Activated CD8-positive, alpha-beta T cell treated with anti-CD3 and anti-CD28 coated beads for 36 hours (primary cell): ENCODE measurements at regions not wholly inside any gene's neighbourhood (a gene's known extent, or its start where the extent isn't known, plus 50 kb on each side); places are given as distances from the start of the nearest gene placed in this dataset.
A peak's percentile ranks its signal among the peaks of the same experiment; 100 is the strongest.

Source experiments
- ATAC-seq: fragments of 200-7000 bp; cut with Tn5 transposase; one replicate; pipeline ENCODE4 v1.10.0; 2021; ENCODE audit warnings: mild to moderate bottlenecking, moderate library complexity
- CTCF ChIA-PET: fragments of 350-600 bp; sonication (Branson Sonifier 250); formaldehyde crosslinking; loops from one replicate; lab custom pipeline; 2021; ENCODE audit warnings: antibody characterized with exemption; lab: Charles Lee
- POLR2A ChIA-PET: fragments of 350-600 bp; sonication (Branson Sonifier 250); formaldehyde crosslinking; loops from one replicate; lab custom pipeline; 2021; ENCODE audit warnings: antibody characterized with exemption; lab: Charles Lee
- DNase-seq: peaks from one replicate; pipeline ENCODE4 v3.0.0-alpha.2; 2020
- H3K27ac Mint-ChIP-seq: one replicate; pipeline ENCODE4 v1.8.0; 2021; ENCODE audit warnings: mild to moderate bottlenecking, mixed read lengths
- H3K27me3 Mint-ChIP-seq: one replicate; pipeline ENCODE4 v1.8.0; 2021; ENCODE audit warnings: mixed read lengths
- H3K36me3 Mint-ChIP-seq: one replicate; pipeline ENCODE4 v1.8.0; 2021; ENCODE audit warnings: low read depth, mixed read lengths
- H3K4me1 Mint-ChIP-seq: one replicate; pipeline ENCODE4 v1.8.0; 2021; ENCODE audit warnings: low read depth, mixed read lengths
- H3K4me3 Mint-ChIP-seq: one replicate; pipeline ENCODE4 v1.8.0; 2021; ENCODE audit warnings: mild to moderate bottlenecking, moderate library complexity, mixed read lengths
- H3K9me3 Mint-ChIP-seq: one replicate; pipeline ENCODE4 v1.8.0; 2021; ENCODE audit warnings: mixed read lengths
- CTCF ChIP-seq: fragments of 200-600 bp; IDR thresholded peaks from one replicate; pipeline ENCODE4 v1.8.0; 2022; ENCODE audit warnings: antibody characterized with exemption, mild to moderate bottlenecking
- intact Hi-C: fragments of 100-400 bp; cut with micrococcal nuclease; formaldehyde crosslinking; loops from one replicate; pipeline ENCODE4 v1.10.0; 2022

GRCh38 chr14:51564986-51565604 is 86.6 kb upstream of the FRMD6 start:
- ChIA-PET POLR2A (interaction anchor here (0.7 kb wide), 1 partner anchor 735 kb away, joined by 3 read pairs; no protein-coding TSS in a partner anchor), CTCF (interaction anchor here (1.3 to 1.5 kb wide), 2 partner anchors 87 to 211 kb away, joined by 4 read pairs; partner anchors contain the start of gene FRMD6)
- DNase-seq: no peak
- intact Hi-C loops: no loop called here
- Mint-ChIP-seq H3K27ac (no peak overlapping the region), H3K27me3 (no peaks in the 10 kb centered on the region), H3K4me3 (no peak overlapping the region), H3K4me1 (peaks cover 27% of the 10 kb centered on the region), H3K9me3 (no peaks in the 10 kb centered on the region), H3K36me3 (no peaks in the 10 kb centered on the region)
- ATAC-seq: no peak
- no peak for TF ChIP-seq CTCF

GRCh38 chr14:51566831-51567582 is 84.7 kb upstream of the FRMD6 start:
- no peak overlapping the region for H3K4me3 Mint-ChIP-seq
- intact Hi-C loops: no loop called here
- peak; percentile 66 for ATAC-seq
- TF ChIP-seq CTCF: no peak
- H3K27ac Mint-ChIP-seq: no peak overlapping the region
- no peaks in the 10 kb centered on the region for H3K36me3 Mint-ChIP-seq
- H3K9me3 Mint-ChIP-seq: no peaks in the 10 kb centered on the region
- no peaks in the 10 kb centered on the region for H3K27me3 Mint-ChIP-seq
- DNase-seq: peak; percentile 33
- ChIA-PET CTCF (interaction anchor here (1.0 to 1.6 kb wide), 2 partner anchors 209 to 283 kb away, joined by 3 read pairs; no protein-coding TSS in a partner anchor), POLR2A (no interaction called here)
- peaks cover 27% of the 10 kb centered on the region for H3K4me1 Mint-ChIP-seq

GRCh38 chr14:51568366-51568765 is 83.3 kb upstream of the FRMD6 start:
- intact Hi-C loops: no loop called here
- ChIA-PET CTCF (interaction anchor here (1.0 to 1.6 kb wide), 2 partner anchors 208 to 285 kb away, joined by 3 read pairs; no protein-coding TSS in a partner anchor), POLR2A (interaction anchor here (0.6 kb wide), 1 partner anchor 23 kb away, joined by 3 read pairs; no protein-coding TSS in a partner anchor)
- no peak overlapping the region for H3K27ac Mint-ChIP-seq
- no peak overlapping the region for H3K4me3 Mint-ChIP-seq
- H3K36me3 Mint-ChIP-seq: no peaks in the 10 kb centered on the region
- DNase-seq (no peak), ATAC-seq (no peak)
- peaks cover 27% of the 10 kb centered on the region for H3K4me1 Mint-ChIP-seq
- TF ChIP-seq CTCF: no peak
- H3K9me3 Mint-ChIP-seq: no peaks in the 10 kb centered on the region
- peaks cover 2% of the 10 kb centered on the region for H3K27me3 Mint-ChIP-seq

- no peaks in the 10 kb centered on the region for H3K4me1 Mint-ChIP-seq
- H3K36me3 Mint-ChIP-seq: no peaks in the 10 kb centered on the region
- no peaks in the 10 kb centered on the region for H3K9me3 Mint-ChIP-seq
- intact Hi-C loops: no loop called here
- POLR2A ChIA-PET: no interaction called here
- no peak for ATAC-seq
- no peak for TF ChIP-seq CTCF
- DNase-seq: no peak
- no peak overlapping the region for H3K27ac Mint-ChIP-seq
- CTCF ChIA-PET: no interaction called here
- H3K27me3 Mint-ChIP-seq: peaks cover 20% of the 10 kb centered on the region
- H3K4me3 Mint-ChIP-seq: no peak overlapping the region
Measured at GRCh38 chr14:51573607-51574006, 78.1 kb upstream of the FRMD6 start.

GRCh38 chr14:51574009-51574408 is 77.7 kb upstream of the FRMD6 start:
- H3K4me1 Mint-ChIP-seq: no peaks in the 10 kb centered on the region
- H3K27me3 Mint-ChIP-seq: peaks cover 21% of the 10 kb centered on the region
- intact Hi-C loops: no loop called here
- H3K36me3 Mint-ChIP-seq: no peaks in the 10 kb centered on the region
- H3K4me3 Mint-ChIP-seq: no peak overlapping the region
- no peak for TF ChIP-seq CTCF
- no peak overlapping the region for H3K27ac Mint-ChIP-seq
- ChIA-PET CTCF (no interaction called here), POLR2A (no interaction called here)
- H3K9me3 Mint-ChIP-seq: no peaks in the 10 kb centered on the region
- ATAC-seq: no peak
- DNase-seq: no peak
